ENCODE measurements at regions not wholly inside any gene's neighbourhood (a gene's known extent, or its start where the extent isn't known, plus 50 kb on each side); places are given as distances from the start of the nearest gene placed in this dataset.

- TF ChIP-seq CTCF (IDR thresholded peaks at IDR 0.05 in 4 of 5, conservative IDR thresholded peaks at IDR 0.05 in 1 of 5) (no peak), POLR2A (IDR thresholded peaks at IDR 0.05) (no peak)
These were observed 537.8 kb upstream of the ROBO2 start for GRCh38 chr3:76502076-76502475.
